SK-N-SH treated with all-trans-retinoic acid at 6 μM for 48 hours (cell line): ENCODE measurements at regions not wholly inside any gene's neighbourhood (a gene's known extent, or its start where the extent isn't known, plus 50 kb on each side); places are given as distances from the start of the nearest gene placed in this dataset.

ENCODE experiments used
- ATAC-seq: fragments of 200-7000 bp; cut with Tn5 transposase; 3 replicates; pipeline ENCODE4 v1.9.1; 2020; ENCODE audit warnings: mild to moderate bottlenecking, moderate library complexity
- ARNTL ChIP-seq: fragments of 450-650 bp; formaldehyde crosslinking; IDR thresholded peaks from 2 replicates; pipeline ENCODE4 v1.5.0; 2020; ENCODE audit warnings: low read depth, mild to moderate bottlenecking, moderate library complexity, borderline replicate concordance
- CSDC2 ChIP-seq: fragments of 250-450 bp; sonication (Bioruptor Pico); IDR thresholded peaks from 2 replicates; pipeline ENCODE4 v1.5.0; 2020; ENCODE audit warnings: mild to moderate bottlenecking, moderate library complexity
- CSRNP3 ChIP-seq: fragments of 250-450 bp; sonication (Bioruptor Pico); IDR thresholded peaks from 2 replicates; pipeline ENCODE4 v1.5.1; 2021; ENCODE audit warnings: mild to moderate bottlenecking, moderate library complexity
- ESRRG ChIP-seq: fragments of 250-450 bp; sonication (Bioruptor Pico); IDR thresholded peaks from 2 replicates; pipeline ENCODE4 v1.6.1; 2021; ENCODE audit warnings: mild to moderate bottlenecking
- GLIS3 ChIP-seq: fragments of 250-450 bp; sonication (Bioruptor Pico); IDR thresholded peaks from 2 replicates; pipeline ENCODE4 v1.5.0; 2020; ENCODE audit warnings: mild to moderate bottlenecking, moderate library complexity
- ISL1 ChIP-seq: fragments of 250-450 bp; sonication (Bioruptor Pico); IDR thresholded peaks from 2 replicates; pipeline ENCODE4 v2.1.2; 2022; ENCODE audit warnings: mild to moderate bottlenecking, moderate library complexity
- OSR1 ChIP-seq: fragments of 250-450 bp; sonication (Bioruptor Pico); IDR thresholded peaks from 2 replicates; pipeline ENCODE4 v1.8.0; 2022; ENCODE audit warnings: moderate library complexity, mild to moderate bottlenecking, inconsistent platforms
- PATZ1 ChIP-seq: fragments of 250-450 bp; sonication (Bioruptor Pico); IDR thresholded peaks from 2 replicates; pipeline ENCODE4 v1.8.0; 2020; ENCODE audit warnings: mild to moderate bottlenecking, moderate library complexity, borderline replicate concordance
- PPARA ChIP-seq: fragments of 250-450 bp; sonication (Bioruptor Pico); IDR thresholded peaks from 2 replicates; pipeline ENCODE4 v1.5.0; 2020; ENCODE audit warnings: mild to moderate bottlenecking, borderline replicate concordance
- RARB ChIP-seq: fragments of 250-450 bp; sonication (Bioruptor Pico); IDR thresholded peaks from 2 replicates; pipeline ENCODE4 v1.8.0; 2021; ENCODE audit warnings: mild to moderate bottlenecking, moderate library complexity
- TOX ChIP-seq: fragments of 250-450 bp; sonication (Bioruptor Pico); IDR thresholded peaks from 2 replicates; pipeline ENCODE4 v1.8.0; 2021; ENCODE audit warnings: mild to moderate bottlenecking, moderate library complexity, borderline replicate concordance
- TSHZ2 ChIP-seq: fragments of 250-450 bp; sonication (Bioruptor Pico); IDR thresholded peaks from 2 replicates; pipeline ENCODE4 v1.5.0; 2020; ENCODE audit warnings: mild to moderate bottlenecking, moderate library complexity
- ZFP3 ChIP-seq: fragments of 250-450 bp; sonication (Bioruptor Pico); IDR thresholded peaks from 2 replicates; pipeline ENCODE4 v1.5.0; 2020; ENCODE audit warnings: mild to moderate bottlenecking, moderate library complexity
- ZFP30 ChIP-seq: fragments of 450-650 bp; formaldehyde crosslinking; IDR thresholded peaks from 2 replicates; pipeline ENCODE4 v1.5.0; 2022; ENCODE audit warnings: mild to moderate bottlenecking, moderate library complexity
- ZNF565 ChIP-seq: fragments of 450-650 bp; formaldehyde crosslinking; conservative IDR thresholded peaks from 2 replicates; pipeline ENCODE4 v1.5.0; 2020; ENCODE audit warnings: low read depth, mild to moderate bottlenecking, moderate library complexity
- ZNF70 ChIP-seq: fragments of 450-650 bp; formaldehyde crosslinking; IDR thresholded peaks from 2 replicates; pipeline ENCODE4 v1.5.0; 2020; ENCODE audit warnings: mild to moderate bottlenecking, moderate library complexity

- ATAC-seq: no peak
- no peak for TF ChIP-seq TOX (CRISPR knock-in tag)
- no peak for TF ChIP-seq ZNF565 (CRISPR knock-in tag)
- no peak for TF ChIP-seq PATZ1 (CRISPR knock-in tag)
Measured at GRCh38 chr1:147434921-147435320, 106.4 kb upstream of the BCL9 start.

- no peak for TF ChIP-seq ISL1 (CRISPR knock-in tag)
- no peak for TF ChIP-seq ARNTL (CRISPR knock-in tag)
- TF ChIP-seq ESRRG (CRISPR knock-in tag): no peak
- no peak for TF ChIP-seq CSDC2
- TF ChIP-seq PPARA (CRISPR knock-in tag): no peak
- TF ChIP-seq RARB (CRISPR knock-in tag): no peak
- no peak for TF ChIP-seq OSR1 (CRISPR knock-in tag)
- TF ChIP-seq GLIS3 (CRISPR knock-in tag): no peak
- TF ChIP-seq ZFP3 (CRISPR knock-in tag): no peak
- TF ChIP-seq ZNF565 (CRISPR knock-in tag): no peak
- ATAC-seq: no peak
Measured at GRCh38 chr1:147444381-147444780, 96.9 kb upstream of the BCL9 start.

- ATAC-seq: no peak
Measured at GRCh38 chr1:147451628-147452027, 89.7 kb upstream of the BCL9 start.

More at GRCh38 chr1:147451628-147452027, 89.7 kb upstream of the BCL9 start:
- no peak for TF ChIP-seq PATZ1 (CRISPR knock-in tag)
- TF ChIP-seq ESRRG (CRISPR knock-in tag): no peak
- TF ChIP-seq CSDC2: no peak
- no peak for TF ChIP-seq RARB (CRISPR knock-in tag)
- TF ChIP-seq TSHZ2 (CRISPR knock-in tag): no peak
- no peak for TF ChIP-seq PPARA (CRISPR knock-in tag)
- no peak for TF ChIP-seq ZNF70 (CRISPR knock-in tag)
- TF ChIP-seq ZFP30 (CRISPR knock-in tag): no peak
- no peak for TF ChIP-seq ZNF565 (CRISPR knock-in tag)
- no peak for TF ChIP-seq CSRNP3 (CRISPR knock-in tag)
- TF ChIP-seq OSR1 (CRISPR knock-in tag): no peak
- no peak for TF ChIP-seq ISL1 (CRISPR knock-in tag)
- TF ChIP-seq, all 23 proteins: peak for 0
